ENCODE measurements at regions not wholly inside any gene's neighbourhood (a gene's known extent, or its start where the extent isn't known, plus 50 kb on each side); places are given as distances from the start of the nearest gene placed in this dataset.

DNA sequence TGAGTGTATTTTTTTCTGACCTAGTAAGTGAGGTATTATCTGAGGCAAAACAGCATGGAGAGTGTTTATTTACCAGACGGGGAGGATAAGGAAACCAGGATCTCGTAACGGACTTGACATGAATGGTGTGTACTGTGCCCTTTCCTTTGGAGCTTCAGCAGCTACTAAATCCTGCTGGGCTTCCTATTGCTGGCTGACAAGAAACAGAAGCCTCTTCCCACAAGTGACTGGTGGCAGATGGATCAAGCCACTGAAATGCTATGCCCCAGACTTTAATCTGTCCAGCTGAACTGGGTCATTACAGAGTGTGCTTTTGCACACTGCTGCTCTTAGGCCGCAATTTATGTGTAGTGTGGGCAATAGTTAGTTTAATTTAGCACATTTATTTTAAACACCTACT lies 162.7 kb upstream of the MRPS30 start:
- Histone ChIP-seq H3K4me1 (replicated peaks) (no peaks in the 10 kb centered on the region), H3K4me3 (no peak overlapping the region), H3K9me3 (no peaks in the 10 kb centered on the region), H3K27ac (no peak overlapping the region), H3K27me3 (replicated peaks; ENCODE audit: insufficient read depth) (no peaks in the 10 kb centered on the region), H3K36me3 (no peaks in the 10 kb centered on the region)
- intact Hi-C loops (cut with DNase I): no loop called here
- 26% methylated on average over 4 of the region's 4 CpGs for WGBS
- TF ChIP-seq POLR2AphosphoS5 (IDR thresholded peaks at IDR 0.05): no peak
- no peak for TF ChIP-seq POLR2A (IDR thresholded peaks at IDR 0.05)
- TF ChIP-seq, protein P1, sequence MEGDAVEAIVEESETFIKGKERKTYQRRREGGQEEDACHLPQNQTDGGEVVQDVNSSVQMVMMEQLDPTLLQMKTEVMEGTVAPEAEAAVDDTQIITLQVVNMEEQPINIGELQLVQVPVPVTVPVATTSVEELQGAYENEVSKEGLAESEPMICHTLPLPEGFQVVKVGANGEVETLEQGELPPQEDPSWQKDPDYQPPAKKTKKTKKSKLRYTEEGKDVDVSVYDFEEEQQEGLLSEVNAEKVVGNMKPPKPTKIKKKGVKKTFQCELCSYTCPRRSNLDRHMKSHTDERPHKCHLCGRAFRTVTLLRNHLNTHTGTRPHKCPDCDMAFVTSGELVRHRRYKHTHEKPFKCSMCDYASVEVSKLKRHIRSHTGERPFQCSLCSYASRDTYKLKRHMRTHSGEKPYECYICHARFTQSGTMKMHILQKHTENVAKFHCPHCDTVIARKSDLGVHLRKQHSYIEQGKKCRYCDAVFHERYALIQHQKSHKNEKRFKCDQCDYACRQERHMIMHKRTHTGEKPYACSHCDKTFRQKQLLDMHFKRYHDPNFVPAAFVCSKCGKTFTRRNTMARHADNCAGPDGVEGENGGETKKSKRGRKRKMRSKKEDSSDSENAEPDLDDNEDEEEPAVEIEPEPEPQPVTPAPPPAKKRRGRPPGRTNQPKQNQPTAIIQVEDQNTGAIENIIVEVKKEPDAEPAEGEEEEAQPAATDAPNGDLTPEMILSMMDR (IDR thresholded peaks at IDR 0.05): no peak
- no peak for DNase-seq (ENCODE audit: low spot score)

- DNase-seq (ENCODE audit: low spot score): no peak
- Histone ChIP-seq H3K27ac (no peak overlapping the region), H3K27me3 (replicated peaks; ENCODE audit: insufficient read depth) (no peaks in the 10 kb centered on the region), H3K36me3 (no peaks in the 10 kb centered on the region), H3K9me3 (no peaks in the 10 kb centered on the region), H3K4me3 (no peak overlapping the region), H3K4me1 (replicated peaks) (no peaks in the 10 kb centered on the region)
- intact Hi-C loops (cut with DNase I): no loop called here
- 66% methylated on average over 2 of the region's 2 CpGs for WGBS
- TF ChIP-seq, protein P1 (IDR thresholded peaks at IDR 0.05): no peak
- TF ChIP-seq POLR2AphosphoS5 (IDR thresholded peaks at IDR 0.05): no peak
- no peak for TF ChIP-seq POLR2A (IDR thresholded peaks at IDR 0.05)
Observed at GRCh38 chr5:44645502-44645901, 163.2 kb upstream of the MRPS30 start.

DNA sequence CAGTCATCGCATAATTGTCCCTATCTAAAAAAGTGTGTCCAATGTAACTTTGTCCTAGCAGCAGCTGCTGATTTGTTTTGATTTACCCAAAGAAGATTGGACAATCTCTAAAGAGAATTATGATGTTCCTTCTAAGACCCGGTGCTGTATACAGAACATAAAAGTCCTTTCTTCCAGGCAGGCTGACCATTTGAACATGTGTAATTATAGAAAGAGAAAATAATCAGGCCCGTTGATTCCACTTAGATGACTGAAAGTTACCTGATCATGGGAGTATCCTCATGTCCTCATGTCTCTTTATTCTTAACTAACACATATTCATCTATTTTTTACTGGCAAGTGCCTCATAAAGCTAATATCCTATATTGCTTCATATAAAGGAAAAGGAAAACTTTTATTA lies 164.1 kb upstream of the MRPS30 start:
- 57% methylated on average over 3 of the region's 3 CpGs for WGBS
- no peaks in the 10 kb centered on the region for H3K36me3 ChIP-seq
- intact Hi-C loops (cut with DNase I): no loop called here
- DNase-seq (ENCODE audit: low spot score): no peak
- H3K27ac ChIP-seq: no peak overlapping the region
- TF ChIP-seq, protein P1 (IDR thresholded peaks at IDR 0.05): no peak
- TF ChIP-seq POLR2A (IDR thresholded peaks at IDR 0.05) (no peak), POLR2AphosphoS5 (IDR thresholded peaks at IDR 0.05) (no peak)
- H3K4me1 ChIP-seq (replicated peaks): no peaks in the 10 kb centered on the region
- no peaks in the 10 kb centered on the region for H3K27me3 ChIP-seq (replicated peaks; ENCODE audit: insufficient read depth)
- no peaks in the 10 kb centered on the region for H3K9me3 ChIP-seq
- H3K4me3 ChIP-seq: no peak overlapping the region

GRCh38 chr5:44641820-44642219 lies 166.9 kb upstream of the MRPS30 start:
- Histone ChIP-seq H3K4me3 (no peak overlapping the region), H3K9me3 (no peaks in the 10 kb centered on the region), H3K36me3 (no peaks in the 10 kb centered on the region), H3K27ac (no peak overlapping the region), H3K27me3 (replicated peaks; ENCODE audit: insufficient read depth) (no peaks in the 10 kb centered on the region), H3K4me1 (replicated peaks) (no peaks in the 10 kb centered on the region)
- intact Hi-C loops (cut with DNase I): no loop called here
- DNase-seq (ENCODE audit: low spot score): no peak
- WGBS: 90% methylated on average over 2 of the region's 2 CpGs
- TF ChIP-seq POLR2A (IDR thresholded peaks at IDR 0.05) (no peak), POLR2AphosphoS5 (IDR thresholded peaks at IDR 0.05) (no peak)
- TF ChIP-seq, protein P1 (IDR thresholded peaks at IDR 0.05): no peak

DNA sequence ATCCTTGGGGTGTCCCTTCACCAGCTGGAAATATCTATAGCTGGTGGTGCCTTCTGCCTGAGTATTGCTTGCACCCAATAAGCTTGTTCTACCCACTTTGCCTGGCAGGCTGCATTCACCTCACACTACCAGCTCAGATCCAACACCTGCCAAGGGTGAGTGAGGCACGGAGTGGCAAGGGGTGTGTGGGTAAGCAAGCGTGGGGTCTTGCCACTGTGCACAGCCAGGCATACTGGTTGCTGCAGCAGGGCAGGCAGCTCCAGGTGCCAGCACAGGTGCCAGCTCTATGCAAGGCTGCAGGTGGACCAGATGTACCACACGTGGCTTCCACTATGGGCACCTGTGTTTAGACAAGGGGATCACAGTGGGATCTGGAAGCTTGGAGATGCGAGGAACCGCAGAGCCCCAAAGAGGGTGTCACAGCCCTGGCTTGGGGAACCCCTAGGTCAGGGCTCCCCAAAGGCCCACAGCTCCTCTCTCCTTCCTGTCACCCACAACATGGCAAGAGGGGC lies 167.7 kb upstream of the MRPS30 start:
- Histone ChIP-seq H3K27ac (no peak overlapping the region), H3K9me3 (no peaks in the 10 kb centered on the region), H3K4me1 (replicated peaks) (no peaks in the 10 kb centered on the region), H3K36me3 (no peaks in the 10 kb centered on the region), H3K27me3 (replicated peaks; ENCODE audit: insufficient read depth) (no peaks in the 10 kb centered on the region), H3K4me3 (no peak overlapping the region)
- DNase-seq (ENCODE audit: low spot score): no peak
- intact Hi-C loops (cut with DNase I): no loop called here
- WGBS: 93% methylated on average over 5 of the region's 5 CpGs
- TF ChIP-seq, protein P1 (IDR thresholded peaks at IDR 0.05): no peak
- TF ChIP-seq POLR2A (IDR thresholded peaks at IDR 0.05) (no peak), POLR2AphosphoS5 (IDR thresholded peaks at IDR 0.05) (no peak)

Measured in prostate gland (tissue), 2 donors.